Motor neuron (in vitro differentiated cells): ENCODE measurements at regions not wholly inside any gene's neighbourhood (a gene's known extent, or its start where the extent isn't known, plus 50 kb on each side); places are given as distances from the start of the nearest gene placed in this dataset.
"Not testable (repeated sequence)": the region's sequence is repeated elsewhere in the genome, so short reads cannot be mapped to it uniquely, and the experiment has no call there.

Source experiments
- ATAC-seq, 8 experiments: fragments of 200-7000 bp; cut with Tn5 transposase; replicated peaks in 6 of 8; 2 replicates each; pipeline ENCODE4 v1.8.0; 2021; ENCODE audit warnings: mild to moderate bottlenecking in 8 of 8, moderate library complexity in 8 of 8
- H3K27ac ChIP-seq, 2 donors: fragments of 250-450 bp; sonication (Bioruptor Pico); 2 replicates each; pipeline ENCODE4 v1.9.0; 2021; ENCODE audit warnings: antibody characterized with exemption in 2 of 2, mild to moderate bottlenecking in 2 of 2, moderate library complexity in 1 of 2
- H3K4me1 ChIP-seq, 2 donors: fragments of 250-450 bp; sonication (Bioruptor Pico); replicated peaks in 1 of 2; 2 replicates each; pipeline ENCODE4 v1.6.1; 2021; ENCODE audit warnings: antibody characterized with exemption in 2 of 2, mild to moderate bottlenecking in 2 of 2, moderate library complexity in 1 of 2
- H3K4me3 ChIP-seq, 5 donors: fragments of 250-450 bp; sonication (Bioruptor Pico); 2 replicates each; pipeline ENCODE4 v1.9.0; 2021; ENCODE audit warnings: antibody characterized with exemption in 5 of 5, mild to moderate bottlenecking in 5 of 5, moderate library complexity in 4 of 5
- WGBS, 10 experiments: fragments of 450-650 bp; shearing (Covaris generic); methylation state at CpG; one replicate each; pipeline ENCODE4 v1.0.0; 2022; 5-methylcytosine and 5-hydroxymethylcytosine counted together
- in situ Hi-C, 9 experiments: fragments of 400-800 bp; cut with MboI; loops; one replicate each; pipeline ENCODE4 v1.15.0; 2021; ENCODE audit warnings: low sequenced_read_pairs in 9 of 9, low pct_unique_long_range_greater_than_20kb in 2 of 9; ENCODE audit not compliant: unreplicated experiment in 9 of 9

- Histone ChIP-seq H3K4me3 (no peak overlapping the region), H3K27ac (no peak overlapping the region), H3K4me1 (peaks cover 3 to 5% of the 10 kb centered on the region in 2 donors)
- ATAC-seq: no peak
- in situ Hi-C loops: no loop called here
- 0 to 91% (median 70%) methylated on average over 1 to 5 of the region's 5 CpGs for WGBS, 10 experiments
Measured at GRCh38 chr1:208717525-208717924, 473.3 kb upstream of the PLXNA2 start.

- in situ Hi-C loops: no loop called here
- ATAC-seq: no peak
- Histone ChIP-seq H3K27ac (no peak overlapping the region), H3K4me1 (peaks cover 3 to 4% of the 10 kb centered on the region in 2 donors), H3K4me3 (no peak overlapping the region)
Measured at GRCh38 chr1:208722592-208722991, 478.4 kb upstream of the PLXNA2 start.

- Histone ChIP-seq H3K4me1 (no peaks in the 10 kb centered on the region), H3K27ac (no peak overlapping the region), H3K4me3 (no peak overlapping the region)
- 0 to 100% (median 84%) methylated on average over 1 of the region's 1 CpG for WGBS, 10 experiments
- in situ Hi-C loops: no loop called here
- ATAC-seq: no peak
Measured at GRCh38 chr1:208724079-208724478, 479.9 kb upstream of the PLXNA2 start.

GRCh38 chr1:208728815-208729214 lies 484.6 kb upstream of the PLXNA2 start:
- ATAC-seq: no peak
- Histone ChIP-seq H3K4me3 (no peak overlapping the region), H3K27ac (no peak overlapping the region), H3K4me1 (peaks cover 13 to 19% of the 10 kb centered on the region in 2 donors)
- in situ Hi-C loops: no loop called here
- WGBS, 10 experiments: 20 to 100% (median 100%) methylated on average over 1 of the region's 1 CpG; no CpG with 5 or more reads in 5 of the 10 experiments

GRCh38 chr1:208731981-208732821 lies 488.0 kb upstream of the PLXNA2 start:
- WGBS, 10 experiments: 0 to 14% (median 4%) methylated on average over 2 to 4 of the region's 4 CpGs
- in situ Hi-C loops: no loop called here
- Histone ChIP-seq H3K4me3 (no peak overlapping the region), H3K27ac (no peak overlapping the region), H3K4me1 (peaks cover 13 to 19% of the 10 kb centered on the region in 2 donors)
- peak; percentile 43 to 96 (median 94) for ATAC-seq

- no peak for ATAC-seq
- Histone ChIP-seq H3K4me1 (peaks cover 8 to 13% of the 10 kb centered on the region in 2 donors), H3K27ac (no peak overlapping the region), H3K4me3 (no peak overlapping the region)
- WGBS, 10 experiments: 22 to 87% (median 82%) methylated on average over 1 to 4 of the region's 4 CpGs; no CpG with 5 or more reads in 1 of the 10 experiments
- in situ Hi-C loops: no loop called here
Measured at GRCh38 chr1:208737161-208737560, 493.0 kb upstream of the PLXNA2 start.

GRCh38 chr1:208737922-208738321 lies 493.7 kb upstream of the PLXNA2 start:
- 20 to 100% (median 100%) methylated on average over 1 to 4 of the region's 4 CpGs; no CpG with 5 or more reads in 4 of the 10 experiments for WGBS, 10 experiments
- Histone ChIP-seq H3K4me3 (no peak overlapping the region), H3K4me1 (peaks cover 6 to 7% of the 10 kb centered on the region in 2 donors), H3K27ac (no peak overlapping the region)
- in situ Hi-C loops: no loop called here
- peak in 1 of 8 experiments; percentile 40 for ATAC-seq

GRCh38 chr1:208739636-208740035 lies 495.5 kb upstream of the PLXNA2 start:
- 93 to 100% (median 100%) methylated on average over 1 to 6 of the region's 20 CpGs; no CpG with 5 or more reads in 7 of the 10 experiments for WGBS, 10 experiments
- ATAC-seq, H3K4me1 ChIP-seq, in situ Hi-C loops, H3K27ac ChIP-seq, H3K4me3 ChIP-seq: not testable (repeated sequence)

GRCh38 chr1:208741296-208741695 lies 497.1 kb upstream of the PLXNA2 start:
- H3K27ac ChIP-seq: no peak overlapping the region
- no peaks in the 10 kb centered on the region for H3K4me1 ChIP-seq
- no peak for ATAC-seq
- WGBS, 10 experiments: 4 to 97% (median 88%) methylated on average over 2 to 3 of the region's 3 CpGs; no CpG with 5 or more reads in 1 of the 10 experiments
- in situ Hi-C loops: no loop called here
- H3K4me3 ChIP-seq: no peak overlapping the region

- peaks cover 11 to 13% of the 10 kb centered on the region in 2 donors for H3K4me1 ChIP-seq
- no peak for ATAC-seq
- in situ Hi-C loops: no loop called here
Measured at GRCh38 chr1:208743361-208743760, 499.2 kb upstream of the PLXNA2 start.

GRCh38 chr1:208747979-208748378 lies 503.8 kb upstream of the PLXNA2 start:
- in situ Hi-C loops: no loop called here
- Histone ChIP-seq H3K4me1 (peaks cover 21 to 28% of the 10 kb centered on the region in 2 donors), H3K27ac (peak overlapping the region in 1 of 2 donors; percentile 36), H3K4me3 (no peak overlapping the region)
- peak in 5 of 8 experiments; percentile 76 to 93 (median 90) for ATAC-seq
- 2 to 40% (median 25%) methylated on average over 1 to 6 of the region's 6 CpGs; no CpG with 5 or more reads in 2 of the 10 experiments for WGBS, 10 experiments

More at GRCh38 chr1:208743361-208743760, 499.2 kb upstream of the PLXNA2 start:
- WGBS, 10 experiments: 0 to 100% (median 87%) methylated on average over 1 to 5 of the region's 5 CpGs
- no peak overlapping the region for H3K27ac ChIP-seq
- no peak overlapping the region for H3K4me3 ChIP-seq

- peaks cover 21 to 28% of the 10 kb centered on the region in 2 donors for H3K4me1 ChIP-seq
- peak overlapping the region in 1 of 2 donors; percentile 36 for H3K27ac ChIP-seq
- in situ Hi-C loops: no loop called here
- 42 to 100% (median 90%) methylated on average over 1 to 6 of the region's 6 CpGs; no CpG with 5 or more reads in 1 of the 10 experiments for WGBS, 10 experiments
- peak in 5 of 8 experiments; percentile 33 to 69 (median 59) for ATAC-seq
- H3K4me3 ChIP-seq: no peak overlapping the region
Measured at GRCh38 chr1:208748387-208749165, 504.4 kb upstream of the PLXNA2 start.

- peak in 5 of 8 experiments; percentile 84 to 97 (median 94) for ATAC-seq
- H3K4me1 ChIP-seq: peaks cover 0 to 11% of the 10 kb centered on the region in 2 donors
- WGBS, 10 experiments: 15 to 100% (median 80%) methylated on average over 1 to 6 of the region's 6 CpGs; no CpG with 5 or more reads in 1 of the 10 experiments
- in situ Hi-C loops: no loop called here
- H3K4me3 ChIP-seq: no peak overlapping the region
- no peak overlapping the region for H3K27ac ChIP-seq
Measured at GRCh38 chr1:208756339-208756981, 512.3 kb upstream of the PLXNA2 start.
